IPS-15b (cell line): ENCODE measurements at regions not wholly inside any gene's neighbourhood (a gene's known extent, or its start where the extent isn't known, plus 50 kb on each side); places are given as distances from the start of the nearest gene placed in this dataset.

ENCODE experiments used
- H3K27me3 ChIP-seq: one replicate; pipeline ENCODE4 v1.6.1; 2013; ENCODE audit warnings: low read length; ENCODE audit not compliant: control insufficient read depth, insufficient read depth
- H3K36me3 ChIP-seq: one replicate; pipeline ENCODE4 v1.6.1; 2013; ENCODE audit warnings: low read length; ENCODE audit not compliant: control insufficient read depth, insufficient read depth
- H3K4me1 ChIP-seq: one replicate; pipeline ENCODE4 v1.6.1; 2013; ENCODE audit warnings: mild to moderate bottlenecking, low read length; ENCODE audit not compliant: control insufficient read depth, insufficient read depth
- H3K4me3 ChIP-seq: one replicate; pipeline ENCODE4 v1.5.1; 2013; ENCODE audit warnings: low read depth, low read length
- H3K9ac ChIP-seq: one replicate; pipeline ENCODE4 v1.6.1; 2013; ENCODE audit warnings: low read depth, mild to moderate bottlenecking, low read length
- H3K9me3 ChIP-seq: one replicate; pipeline ENCODE4 v1.6.1; 2013; ENCODE audit warnings: mild to moderate bottlenecking, low read length; ENCODE audit not compliant: control insufficient read depth, insufficient read depth

DNA sequence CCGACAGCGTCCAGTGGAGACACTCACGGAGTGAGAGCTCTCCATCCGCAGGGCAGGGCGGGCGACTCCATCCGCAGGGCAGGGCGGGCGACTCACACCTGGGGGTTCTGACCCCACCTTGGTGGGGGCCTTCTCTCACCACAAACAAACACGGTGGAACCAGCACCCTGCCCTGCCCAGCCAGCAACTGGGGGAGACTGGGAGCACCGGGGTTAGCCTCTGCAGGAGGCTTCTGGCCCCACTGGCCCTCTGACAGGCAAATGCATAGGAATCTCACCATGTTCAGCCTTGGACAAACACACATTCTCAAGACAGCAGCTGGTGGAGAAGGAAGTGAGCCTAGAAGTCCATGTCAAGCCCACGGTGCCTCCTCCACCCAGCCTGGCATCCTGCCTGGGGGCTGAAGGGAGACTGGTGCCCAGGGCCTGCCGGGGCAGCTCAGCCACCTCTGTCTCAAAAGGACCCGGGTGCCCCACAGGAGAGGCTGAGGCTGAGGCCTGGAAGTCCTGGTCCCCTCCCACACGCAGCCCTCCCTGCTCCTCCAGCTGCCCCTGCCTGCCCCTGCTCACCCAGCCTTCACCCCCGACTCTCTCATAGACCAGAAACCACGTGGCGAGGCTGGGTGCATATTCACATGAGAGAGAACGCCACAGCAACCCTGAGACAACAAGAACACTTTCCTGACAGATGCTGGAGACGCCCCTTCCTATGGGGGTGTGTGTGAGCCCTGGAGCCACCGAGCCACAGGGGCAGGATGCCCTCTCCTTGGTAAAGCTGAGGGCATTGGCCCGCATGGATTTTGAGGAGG is 98.4 kb upstream of the B3GAT1 start:
- Histone ChIP-seq H3K9me3 (no peaks in the 10 kb centered on the region), H3K27me3 (no peaks in the 10 kb centered on the region), H3K9ac (no peak overlapping the region), H3K36me3 (no peaks in the 10 kb centered on the region), H3K4me3 (no peak overlapping the region), H3K4me1 (no peaks in the 10 kb centered on the region)

DNA sequence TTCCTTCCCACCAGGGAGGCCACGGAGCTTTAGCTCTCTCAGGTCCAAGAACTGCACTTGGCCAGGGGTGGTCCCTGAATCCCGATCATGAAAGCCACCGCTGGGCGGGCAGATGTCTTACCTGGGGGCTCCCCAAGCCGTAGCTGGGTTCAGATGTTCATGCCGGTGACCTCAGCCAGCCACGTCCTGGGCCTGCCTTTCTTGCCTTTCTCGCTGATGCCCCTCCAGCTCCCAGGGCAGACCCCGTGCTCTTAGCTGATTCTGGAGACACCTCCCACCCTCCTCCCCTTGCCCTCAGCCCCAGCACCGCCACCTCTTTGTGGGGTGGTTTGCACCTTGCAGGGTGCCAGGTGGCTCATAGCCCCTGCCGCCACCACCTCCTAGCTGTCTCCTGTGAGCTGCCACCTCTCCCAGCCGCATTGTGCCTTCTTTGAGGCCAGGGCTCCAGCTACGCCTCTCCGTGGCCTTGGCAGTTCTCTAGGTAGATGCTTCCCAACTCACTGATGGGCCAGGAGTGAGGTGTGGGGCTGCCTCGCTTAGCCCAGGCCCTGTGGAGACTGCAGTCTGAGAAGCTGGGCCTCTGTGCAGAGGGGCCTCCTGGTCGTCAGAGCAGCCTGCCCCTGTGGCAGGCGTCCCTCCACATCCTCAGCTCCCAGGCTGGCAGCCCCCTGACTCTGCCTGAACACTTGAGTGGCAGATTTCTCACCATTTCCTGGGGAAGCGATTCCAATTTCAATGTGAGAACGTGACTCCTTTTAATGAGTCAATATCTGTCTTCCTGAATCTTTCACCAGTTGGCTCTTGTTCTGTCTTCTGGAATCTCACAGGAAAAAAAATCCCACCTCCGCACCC is 97.6 kb upstream of the B3GAT1 start:
- no peaks in the 10 kb centered on the region for H3K27me3 ChIP-seq
- H3K9me3 ChIP-seq = no peaks in the 10 kb centered on the region
- no peak overlapping the region for H3K4me3 ChIP-seq
- H3K36me3 ChIP-seq = no peaks in the 10 kb centered on the region
- no peak overlapping the region for H3K9ac ChIP-seq
- H3K4me1 ChIP-seq = no peaks in the 10 kb centered on the region

DNA sequence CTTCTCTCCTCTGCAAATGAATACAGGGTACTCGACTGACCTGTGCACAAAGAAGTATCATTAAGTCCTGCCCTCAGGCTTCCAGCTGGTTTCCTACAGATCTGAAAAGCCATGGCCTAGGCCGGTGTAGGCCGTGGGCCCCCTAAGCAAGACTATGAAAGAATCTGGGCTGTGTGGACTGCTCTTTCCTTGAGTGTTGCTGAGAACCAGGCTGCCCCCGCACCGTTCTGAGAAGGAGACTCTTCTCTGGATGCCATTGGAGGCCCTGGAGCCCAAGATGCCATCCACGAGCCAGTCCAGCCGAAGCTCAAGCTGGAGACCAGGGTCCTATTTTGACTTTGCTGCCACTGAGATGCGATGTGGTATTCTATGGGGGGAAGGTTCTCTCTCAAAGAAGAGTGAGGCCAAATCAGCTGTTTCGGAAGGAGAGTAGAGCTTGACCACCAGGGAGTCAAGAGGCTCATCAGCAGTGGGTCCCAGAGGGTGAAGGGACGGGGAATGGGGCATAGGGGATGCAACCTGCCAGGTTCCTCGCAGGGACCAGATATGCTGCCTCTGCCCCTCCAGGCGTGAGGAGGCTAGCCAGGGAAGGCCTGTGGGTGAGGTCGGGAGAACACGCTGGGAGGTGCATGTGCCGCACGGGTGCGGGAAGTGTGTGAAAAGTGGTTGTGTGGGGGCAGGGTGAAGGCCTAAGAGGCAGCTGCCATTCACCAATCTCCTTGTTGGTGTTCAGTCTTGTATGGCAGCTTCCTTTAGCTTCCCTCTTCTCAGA is 96.4 kb upstream of the B3GAT1 start:
- H3K4me3 ChIP-seq = no peak overlapping the region
- H3K9ac ChIP-seq = no peak overlapping the region
- H3K36me3 ChIP-seq = no peaks in the 10 kb centered on the region
- H3K4me1 ChIP-seq = no peaks in the 10 kb centered on the region
- no peaks in the 10 kb centered on the region for H3K9me3 ChIP-seq
- H3K27me3 ChIP-seq = no peaks in the 10 kb centered on the region

- Histone ChIP-seq H3K9me3 (no peaks in the 10 kb centered on the region), H3K36me3 (no peaks in the 10 kb centered on the region), H3K9ac (no peak overlapping the region), H3K4me1 (peaks cover 2% of the 10 kb centered on the region), H3K27me3 (no peaks in the 10 kb centered on the region), H3K4me3 (no peak overlapping the region)
Observed at GRCh38 chr11:134506046-134506445, 94.0 kb upstream of the B3GAT1 start.

DNA sequence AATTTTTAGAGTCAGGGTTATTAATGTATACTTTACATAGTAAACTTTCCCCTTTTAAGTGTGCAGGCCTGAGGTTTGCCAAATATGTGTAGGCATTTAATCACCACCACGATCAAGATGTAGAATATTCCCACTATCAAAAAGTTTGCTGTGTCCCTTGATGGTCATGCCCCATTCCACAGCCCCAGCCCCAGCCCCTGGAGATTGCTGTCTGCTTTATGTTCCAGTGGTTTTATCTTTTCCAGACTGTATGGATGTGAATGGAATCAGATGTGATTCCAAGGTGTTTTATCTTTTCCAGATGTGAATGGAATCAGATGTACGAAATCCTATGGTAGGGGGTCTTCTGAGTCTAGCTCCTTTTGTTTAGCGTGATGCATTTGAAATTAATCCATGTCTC is 93.1 kb upstream of the B3GAT1 start:
- Histone ChIP-seq H3K4me1 (peaks cover 2% of the 10 kb centered on the region), H3K9me3 (no peaks in the 10 kb centered on the region), H3K9ac (no peak overlapping the region), H3K27me3 (no peaks in the 10 kb centered on the region), H3K36me3 (no peaks in the 10 kb centered on the region), H3K4me3 (no peak overlapping the region)

GRCh38 chr11:134504146-134504905 is 92.3 kb upstream of the B3GAT1 start:
- Histone ChIP-seq H3K9ac (no peak overlapping the region), H3K36me3 (no peaks in the 10 kb centered on the region), H3K4me3 (no peak overlapping the region), H3K27me3 (no peaks in the 10 kb centered on the region), H3K9me3 (no peaks in the 10 kb centered on the region), H3K4me1 (peaks cover 2% of the 10 kb centered on the region)

GRCh38 chr11:134503596-134503995 is 91.6 kb upstream of the B3GAT1 start:
- Histone ChIP-seq H3K9ac (no peak overlapping the region), H3K4me3 (no peak overlapping the region), H3K27me3 (no peaks in the 10 kb centered on the region), H3K4me1 (peaks cover 2% of the 10 kb centered on the region), H3K36me3 (no peaks in the 10 kb centered on the region), H3K9me3 (no peaks in the 10 kb centered on the region)

DNA sequence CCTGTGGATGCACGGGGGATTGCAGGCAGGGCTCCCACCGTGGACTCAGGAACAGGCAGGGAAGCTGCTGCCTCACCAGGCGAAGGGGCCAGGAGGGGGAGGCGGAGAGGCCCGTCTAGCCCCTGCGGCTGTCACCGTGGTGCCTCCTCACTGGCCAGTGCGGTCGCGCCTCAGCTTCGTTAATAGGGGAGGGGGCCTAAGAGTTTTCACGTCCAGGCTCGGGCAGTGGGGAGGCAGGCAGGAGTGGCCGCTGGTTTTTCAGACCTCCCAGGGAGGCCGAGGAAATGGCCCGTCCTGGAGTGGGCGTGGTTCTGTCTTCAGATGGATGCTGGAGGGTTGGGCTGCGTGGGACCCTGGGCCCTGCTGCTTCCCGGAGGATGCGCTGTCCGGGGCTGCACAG is 91.1 kb upstream of the B3GAT1 start:
- H3K9ac ChIP-seq = no peak overlapping the region

GRCh38 chr11:134502153-134502550 is 90.1 kb upstream of the B3GAT1 start:
- H3K9ac ChIP-seq = no peak overlapping the region

More for the DNA sequence above, 91.1 kb upstream of the B3GAT1 start:
- H3K36me3 ChIP-seq = no peaks in the 10 kb centered on the region
- H3K4me1 ChIP-seq = peaks cover 2% of the 10 kb centered on the region
- no peak overlapping the region for H3K4me3 ChIP-seq
- H3K9me3 ChIP-seq = no peaks in the 10 kb centered on the region
- no peaks in the 10 kb centered on the region for H3K27me3 ChIP-seq

DNA sequence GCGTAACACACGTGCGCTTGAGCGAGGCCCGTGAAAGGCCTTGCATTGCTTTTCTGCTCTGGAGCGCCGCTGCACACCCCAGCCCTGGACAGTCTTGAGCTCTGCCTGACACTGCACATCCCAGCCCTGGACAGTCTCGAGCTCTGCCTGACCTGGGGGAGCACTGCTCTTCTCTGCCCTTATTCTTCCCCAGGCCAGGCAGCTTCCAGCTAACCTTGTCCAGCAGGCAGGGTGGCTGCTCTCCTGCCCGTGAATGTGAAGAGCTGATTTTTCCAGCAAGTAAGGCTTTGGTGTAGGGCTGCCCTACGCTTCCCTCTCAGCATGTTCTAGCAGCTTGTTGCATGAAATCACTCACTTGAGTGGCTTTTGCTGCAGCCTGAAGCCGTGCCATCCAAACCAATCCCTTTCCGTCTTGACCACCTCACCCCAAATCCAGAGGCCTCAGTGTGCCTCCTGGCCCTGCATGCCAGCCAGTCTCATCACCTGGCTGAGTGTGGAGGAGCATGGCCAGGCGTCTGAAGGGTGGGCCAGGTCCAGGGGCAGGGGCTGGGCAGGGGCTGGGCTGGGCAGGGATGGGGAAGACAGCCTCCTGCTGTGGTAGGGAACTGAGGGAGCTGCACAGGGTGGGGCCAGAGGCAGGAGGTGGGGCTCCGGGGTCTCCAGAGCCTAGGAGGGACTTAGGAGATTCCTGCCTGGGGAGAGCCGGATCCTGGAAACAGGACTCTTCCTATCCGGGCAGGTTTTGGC is 89.5 kb upstream of the B3GAT1 start:
- no peak overlapping the region for H3K9ac ChIP-seq
- no peak overlapping the region for H3K4me3 ChIP-seq
- no peaks in the 10 kb centered on the region for H3K36me3 ChIP-seq
- H3K4me1 ChIP-seq = peaks cover 2% of the 10 kb centered on the region
- no peaks in the 10 kb centered on the region for H3K27me3 ChIP-seq
- no peaks in the 10 kb centered on the region for H3K9me3 ChIP-seq

More at GRCh38 chr11:134502153-134502550, 90.1 kb upstream of the B3GAT1 start:
- Histone ChIP-seq H3K4me3 (no peak overlapping the region), H3K4me1 (peaks cover 2% of the 10 kb centered on the region), H3K36me3 (no peaks in the 10 kb centered on the region), H3K9me3 (no peaks in the 10 kb centered on the region), H3K27me3 (no peaks in the 10 kb centered on the region)
